K562 (cell line): ENCODE measurements at regions not wholly inside any gene's neighbourhood (a gene's known extent, or its start where the extent isn't known, plus 50 kb on each side); places are given as distances from the start of the nearest gene placed in this dataset.

Experiments
- ATAC-seq: fragments of 200-7000 bp; cut with Tn5 transposase; 3 replicates; pipeline ENCODE4 v1.9.1; 2020; ENCODE audit warnings: moderate library complexity
- BruUV-seq: library from RNA; stranded (reverse); fragments of 400-500 nt; replicated peaks from 2 replicates; lab custom pipeline; 2021; lab: Mats Ljungman, UMichigan
- CTCF ChIA-PET: fragments of 300-600 bp; formaldehyde crosslinking; extraction: SDS; loops from one replicate; lab custom pipeline; 2021; ENCODE audit warnings: low intra/inter-chr PET ratio; lab: Yijun Ruan, JAX
- POLR2A ChIA-PET: fragments of 300-600, 350-650 bp; sonication (Branson Sonifier 250); formaldehyde crosslinking; extraction: SDS; loops from one replicate; lab custom pipeline; 2021; ENCODE audit warnings: antibody characterized with exemption, inconsistent platforms; lab: Yijun Ruan, JAX
- DNase-seq, 4 experiments: peaks; one replicate each; pipeline versions ENCODE4 v3.0.0 to v3.0.0-alpha.2; 2011 to 2018; ENCODE audit warnings: low spot score in 3 of 4, mixed read lengths in 3 of 4; ENCODE audit errors: extremely low read depth in 1 of 4
- FAIRE-seq: peaks from 2 replicates; lab custom pipeline; 2011; peaks lifted over from hg19 to GRCh38; lab: Jason Lieb, UNC
- H2AFZ ChIP-seq: 2 replicates; pipeline ENCODE4 v1.6.0; 2011; ENCODE audit warnings: low read depth, low read length, control low read depth, inconsistent platforms
- H3K27ac ChIP-seq: fragments of 200-600 bp; 3 replicates; pipeline ENCODE4 v1.8.0; 2011; ENCODE audit warnings: low read depth, mild to moderate bottlenecking, control low read depth, inconsistent platforms, low read length, moderate library complexity, mixed read lengths; ENCODE audit errors: extremely low read depth
- H3K27me3 ChIP-seq, 2 experiments: fragments of 300-600 bp in 1 of 2; 2 replicates in 1 of 2; 3 replicates in 1 of 2; pipeline versions ENCODE4 v1.6.0 to v1.8.0; 2011; ENCODE audit warnings: inconsistent platforms in 2 of 2, low read length in 2 of 2, mild to moderate bottlenecking in 1 of 2, mixed read lengths in 1 of 2, moderate library complexity in 1 of 2; ENCODE audit not compliant: control insufficient read depth in 2 of 2, insufficient read depth in 2 of 2
- H3K36me3 ChIP-seq: fragments of 300-600 bp; 3 replicates; pipeline ENCODE4 v1.8.0; 2011; ENCODE audit warnings: mild to moderate bottlenecking, low read length, inconsistent platforms; ENCODE audit not compliant: control insufficient read depth, insufficient read depth
- H3K4me1 ChIP-seq, 2 experiments: fragments of 200-600 bp in 1 of 2; replicated peaks in 1 of 2; 2 replicates in 1 of 2; 3 replicates in 1 of 2; pipeline versions ENCODE4 v1.5.1 to v1.8.0; 2011; ENCODE audit warnings: inconsistent platforms in 2 of 2, low read length in 2 of 2, mild to moderate bottlenecking in 1 of 2, mixed read lengths in 1 of 2, moderate library complexity in 1 of 2; ENCODE audit not compliant: control insufficient read depth in 2 of 2, insufficient read depth in 2 of 2
- H3K4me2 ChIP-seq: 2 replicates; pipeline ENCODE4 v1.6.1; 2011; ENCODE audit warnings: low read length, control low read depth, inconsistent platforms, mixed read lengths; ENCODE audit not compliant: insufficient read depth
- H3K4me3 ChIP-seq: fragments of 200-600 bp; sonication (generic), shearing (Covaris generic); 2 replicates; pipeline ENCODE4 v1.5.1; 2016; ENCODE audit warnings: control low read depth, inconsistent platforms
- H3K79me2 ChIP-seq: fragments of 200-600 bp; 3 replicates; pipeline ENCODE4 v1.8.0; 2011; ENCODE audit warnings: low read length, inconsistent platforms; ENCODE audit not compliant: control insufficient read depth, insufficient read depth
- H3K9ac ChIP-seq, 2 experiments: 2 replicates each; pipeline versions ENCODE4 v1.6.0 to v1.6.1; 2011; ENCODE audit warnings: low read depth in 2 of 2, low read length in 2 of 2, control low read depth in 1 of 2, inconsistent platforms in 1 of 2, mild to moderate bottlenecking in 1 of 2, mixed read lengths in 1 of 2; ENCODE audit not compliant: insufficient read depth in 1 of 2
- H3K9me1 ChIP-seq: one replicate; pipeline ENCODE4 v1.6.0; 2011; ENCODE audit warnings: inconsistent platforms, mild to moderate bottlenecking, low read length, moderate library complexity; ENCODE audit not compliant: control insufficient read depth, insufficient read depth
- H3K9me3 ChIP-seq: replicated peaks from 2 replicates; pipeline ENCODE4 v1.5.1; 2011; ENCODE audit warnings: low read depth, low read length, inconsistent platforms; ENCODE audit not compliant: control insufficient read depth, insufficient read depth
- H4K20me1 ChIP-seq: replicated peaks from 2 replicates; pipeline ENCODE4 v1.6.1; 2011; ENCODE audit warnings: low read length, inconsistent platforms, mixed read lengths; ENCODE audit not compliant: control insufficient read depth, insufficient read depth
- ARID1B ChIP-seq: fragments of 450-650 bp; IDR thresholded peaks from 2 replicates; pipeline ENCODE4 v1.6.1; 2016; ENCODE audit warnings: antibody characterized with exemption, mild to moderate bottlenecking, inconsistent platforms
- C11orf30 ChIP-seq: fragments of 450-650 bp; IDR thresholded peaks from 2 replicates; pipeline ENCODE4 v1.6.1; 2016; ENCODE audit warnings: low read depth, mild to moderate bottlenecking
- CAMTA2 ChIP-seq: fragments of 250-450 bp; sonication (Bioruptor Pico); conservative IDR thresholded peaks from 2 replicates; pipeline ENCODE4 v1.5.1; 2022
- CBFA2T3 ChIP-seq: fragments of 450-650 bp; IDR thresholded peaks from 2 replicates; pipeline ENCODE4 v1.6.1; 2017
- EP300 ChIP-seq: IDR thresholded peaks from 2 replicates; pipeline ENCODE4 v1.6.1; 2012; ENCODE audit warnings: low read length, improper control_type of control experiment
- ETV1 ChIP-seq: fragments of 450-650 bp; conservative IDR thresholded peaks from 2 replicates; pipeline ENCODE4 v1.6.1; 2016; ENCODE audit warnings: missing genetic modification characterization, control low read depth, low read depth, missing compliant biosample characterization
- HDAC2 ChIP-seq: fragments of 450-650 bp; IDR thresholded peaks from 2 replicates; pipeline ENCODE4 v1.6.1; 2016; ENCODE audit warnings: mild to moderate bottlenecking
- IFI16 ChIP-seq: fragments of 250-450 bp; sonication (Bioruptor Pico); IDR thresholded peaks from 2 replicates; pipeline ENCODE4 v2.1.2; 2022; ENCODE audit warnings: mild to moderate bottlenecking, inconsistent platforms
- NFIC ChIP-seq: fragments of 450-650 bp; IDR thresholded peaks from 2 replicates; pipeline ENCODE4 v1.6.1; 2017; ENCODE audit warnings: mild to moderate bottlenecking, inconsistent platforms
- PRMT5 ChIP-seq: sonication (generic); formaldehyde crosslinking; IDR thresholded peaks from 2 replicates; pipeline ENCODE4 v1.5.0; 2020; ENCODE audit warnings: missing genetic modification reagents
- PTRF ChIP-seq: fragments of 450-650 bp; IDR thresholded peaks from 2 replicates; pipeline ENCODE4 v1.6.1; 2016; ENCODE audit warnings: mild to moderate bottlenecking, missing genetic modification characterization, missing compliant biosample characterization
- SAFB ChIP-seq: fragments of 200-400 bp; formaldehyde crosslinking; IDR thresholded peaks from 2 replicates; pipeline ENCODE4 v1.6.1; 2017; ENCODE audit warnings: low read depth, low read length, borderline replicate concordance
- SMARCA4 ChIP-seq: fragments of 450-650 bp; IDR thresholded peaks from 2 replicates; pipeline ENCODE4 v1.6.1; 2016
- SRF ChIP-seq, 2 experiments: fragments of 250-450, 450-650 bp in 1 of 2; sonication (Bioruptor Pico) in 1 of 2; sonication (generic) in 1 of 2; formaldehyde crosslinking; IDR thresholded peaks; 2 replicates each; pipeline versions ENCODE4 v1.5.0 to v1.5.1; 2020 to 2022; ENCODE audit warnings: mild to moderate bottlenecking in 1 of 2, missing genetic modification reagents in 1 of 2
- TAL1 ChIP-seq: fragments of 450-650 bp; IDR thresholded peaks from 2 replicates; pipeline ENCODE4 v1.6.1; 2016; ENCODE audit warnings: mild to moderate bottlenecking
- TEAD4 ChIP-seq, 2 experiments: sonication (generic) in 1 of 2; formaldehyde crosslinking in 1 of 2; IDR thresholded peaks; 2 replicates each; pipeline versions ENCODE4 v1.6.1 to v1.8.0; 2012 to 2022; ENCODE audit warnings: borderline replicate concordance in 1 of 2, inconsistent platforms in 1 of 2, low read length in 1 of 2, mild to moderate bottlenecking in 1 of 2, missing genetic modification reagents in 1 of 2
- ZNF444 ChIP-seq: fragments of 250-450 bp; sonication (Bioruptor Pico); IDR thresholded peaks from 2 replicates; pipeline ENCODE4 v1.4.0; 2020; ENCODE audit warnings: mild to moderate bottlenecking, moderate library complexity
- WGBS: fragments of 100-300 bp; shearing (Covaris generic); methylation state at CpG from one replicate; pipeline ENCODE4 v1.1.6; 2016; ENCODE audit warnings: low coverage, mixed read lengths; ENCODE audit not compliant: insufficient coverage; ENCODE audit errors: missing lambda C conversion rate; 5-methylcytosine and 5-hydroxymethylcytosine counted together
- in situ Hi-C: fragments of 300-500 bp; cut with MboI; formaldehyde crosslinking; loops from 4 replicates; pipeline ENCODE4 v1.15.0; 2018; ENCODE audit warnings: inconsistent platforms, mixed read lengths
- intact Hi-C: fragments of 100-400 bp; cut with micrococcal nuclease; formaldehyde crosslinking; loops from 2 replicates; pipeline ENCODE4 v1.14.2; 2022
- TF ChIP-seq, protein P1 (sequence below): sonication (generic); formaldehyde crosslinking; IDR thresholded peaks from 2 replicates; pipeline ENCODE4 v1.8.1; 2022; ENCODE audit warnings: missing genetic modification reagents
- TF ChIP-seq, protein P2 (sequence below): IDR thresholded peaks from 2 replicates; pipeline ENCODE4 v1.6.1; 2011; ENCODE audit not compliant: insufficient read length; ENCODE audit errors: extremely low read depth
- TF ChIP-seq, protein P3 (sequence below), 2 experiments: fragments of 450-650 bp in 1 of 2; IDR thresholded peaks; 2 replicates each; pipeline ENCODE4 v1.6.1; 2011 to 2017; ENCODE audit warnings: low read depth in 2 of 2, antibody characterized with exemption in 1 of 2, borderline replicate concordance in 1 of 2, low read length in 1 of 2, mild to moderate bottlenecking in 1 of 2, mixed read lengths in 1 of 2; ENCODE audit not compliant: control insufficient read depth in 1 of 2

DNA sequence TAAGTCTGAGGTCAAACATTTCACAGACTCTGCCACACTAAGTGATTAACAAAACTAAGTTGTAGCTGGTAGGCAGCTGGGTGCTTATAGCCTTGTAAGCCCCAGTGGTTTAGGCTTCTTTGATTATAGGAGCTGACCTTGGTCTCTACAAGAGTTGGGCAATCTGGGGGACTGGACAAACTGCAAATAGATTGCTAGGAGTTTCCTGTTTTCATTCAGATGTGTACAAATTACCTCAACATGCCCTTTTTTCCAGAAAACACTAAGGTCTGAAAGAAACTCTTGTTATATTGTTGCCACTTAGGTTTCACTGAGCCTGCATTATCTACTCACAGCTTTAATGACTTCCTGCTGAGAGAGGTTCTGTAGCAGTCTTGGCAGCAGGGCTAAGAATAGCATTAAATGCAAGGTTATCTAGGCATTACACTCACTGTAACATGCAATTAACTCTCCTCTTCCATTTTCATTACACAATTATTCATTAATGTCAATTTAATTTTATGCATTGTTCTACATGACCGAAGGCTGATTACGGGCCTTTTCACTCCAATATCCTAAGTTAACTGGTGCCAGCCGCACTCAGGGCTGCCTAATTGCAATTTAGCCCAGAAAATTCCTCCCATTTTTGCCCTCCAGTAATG is 314.0 kb downstream of the LMO4 start:
- no TSS peak for BruUV-seq
- peak overlapping the region; percentile 4; the same call in 1 of the 2 replicates for H2AFZ ChIP-seq
- H3K9me3 ChIP-seq = no peaks in the 10 kb centered on the region
- intact Hi-C loops = no loop called here
- ATAC-seq = peak; percentile 79
- H3K9ac ChIP-seq = no peak overlapping the region
- H3K27ac ChIP-seq = peak overlapping the region; percentile 52; the same call in 1 of the 3 replicates
- no peaks in the 10 kb centered on the region for H3K36me3 ChIP-seq
- POLR2A ChIA-PET = no interaction called here
- no peaks in the 10 kb centered on the region for H4K20me1 ChIP-seq
- H3K79me2 ChIP-seq = no peaks in the 10 kb centered on the region
- CTCF ChIA-PET = no interaction called here
- peak in 2 of 4 experiments; percentile 5 to 30 for DNase-seq
- 3% methylated on average over 3 of the region's 3 CpGs for WGBS
- H3K27me3 ChIP-seq = no peaks in the 10 kb centered on the region
- no peak for FAIRE-seq
- no peaks in the 10 kb centered on the region for H3K9me1 ChIP-seq
- no peak overlapping the region for H3K4me2 ChIP-seq
- no peak overlapping the region for H3K4me3 ChIP-seq
- H3K4me1 ChIP-seq = no peaks in the 10 kb centered on the region
- in situ Hi-C loops = no loop called here
- TF ChIP-seq PTRF (tag) (no peak), IFI16 (CRISPR knock-in tag) (no peak), EP300 (peak; percentile 13; the same call in 1 of the 2 replicates), C11orf30 (no peak), SMARCA4 (no peak), PRMT5 (CRISPR knock-in tag) (no peak), NFIC (no peak), CBFA2T3 (peak; percentile 65), ZNF444 (CRISPR knock-in tag) (no peak), SAFB (no peak), SRF (CRISPR knock-in tag; IDR thresholded peaks at IDR 0.05) (no peak), ARID1B (peak; percentile 39; the same call in 1 of the 2 replicates), TAL1 (peak; percentile 14; the same call in 1 of the 2 replicates), TEAD4 (IDR thresholded peaks at IDR 0.05; ENCODE audit: low read length) (0 out of 2 replicates have a peak, but pooled peaks have one; percentile 45), TEAD4 (CRISPR knock-in tag; IDR thresholded peaks at IDR 0.05; ENCODE audit: borderline replicate concordance) (no peak), HDAC2 (no peak), ETV1 (peak; percentile 75), CAMTA2 (CRISPR knock-in tag) (no peak)
- TF ChIP-seq, protein P1, sequence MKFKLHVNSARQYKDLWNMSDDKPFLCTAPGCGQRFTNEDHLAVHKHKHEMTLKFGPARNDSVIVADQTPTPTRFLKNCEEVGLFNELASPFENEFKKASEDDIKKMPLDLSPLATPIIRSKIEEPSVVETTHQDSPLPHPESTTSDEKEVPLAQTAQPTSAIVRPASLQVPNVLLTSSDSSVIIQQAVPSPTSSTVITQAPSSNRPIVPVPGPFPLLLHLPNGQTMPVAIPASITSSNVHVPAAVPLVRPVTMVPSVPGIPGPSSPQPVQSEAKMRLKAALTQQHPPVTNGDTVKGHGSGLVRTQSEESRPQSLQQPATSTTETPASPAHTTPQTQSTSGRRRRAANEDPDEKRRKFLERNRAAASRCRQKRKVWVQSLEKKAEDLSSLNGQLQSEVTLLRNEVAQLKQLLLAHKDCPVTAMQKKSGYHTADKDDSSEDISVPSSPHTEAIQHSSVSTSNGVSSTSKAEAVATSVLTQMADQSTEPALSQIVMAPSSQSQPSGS = no peak
- TF ChIP-seq, protein P2, sequence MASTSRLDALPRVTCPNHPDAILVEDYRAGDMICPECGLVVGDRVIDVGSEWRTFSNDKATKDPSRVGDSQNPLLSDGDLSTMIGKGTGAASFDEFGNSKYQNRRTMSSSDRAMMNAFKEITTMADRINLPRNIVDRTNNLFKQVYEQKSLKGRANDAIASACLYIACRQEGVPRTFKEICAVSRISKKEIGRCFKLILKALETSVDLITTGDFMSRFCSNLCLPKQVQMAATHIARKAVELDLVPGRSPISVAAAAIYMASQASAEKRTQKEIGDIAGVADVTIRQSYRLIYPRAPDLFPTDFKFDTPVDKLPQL = no peak
- TF ChIP-seq, protein P3, sequence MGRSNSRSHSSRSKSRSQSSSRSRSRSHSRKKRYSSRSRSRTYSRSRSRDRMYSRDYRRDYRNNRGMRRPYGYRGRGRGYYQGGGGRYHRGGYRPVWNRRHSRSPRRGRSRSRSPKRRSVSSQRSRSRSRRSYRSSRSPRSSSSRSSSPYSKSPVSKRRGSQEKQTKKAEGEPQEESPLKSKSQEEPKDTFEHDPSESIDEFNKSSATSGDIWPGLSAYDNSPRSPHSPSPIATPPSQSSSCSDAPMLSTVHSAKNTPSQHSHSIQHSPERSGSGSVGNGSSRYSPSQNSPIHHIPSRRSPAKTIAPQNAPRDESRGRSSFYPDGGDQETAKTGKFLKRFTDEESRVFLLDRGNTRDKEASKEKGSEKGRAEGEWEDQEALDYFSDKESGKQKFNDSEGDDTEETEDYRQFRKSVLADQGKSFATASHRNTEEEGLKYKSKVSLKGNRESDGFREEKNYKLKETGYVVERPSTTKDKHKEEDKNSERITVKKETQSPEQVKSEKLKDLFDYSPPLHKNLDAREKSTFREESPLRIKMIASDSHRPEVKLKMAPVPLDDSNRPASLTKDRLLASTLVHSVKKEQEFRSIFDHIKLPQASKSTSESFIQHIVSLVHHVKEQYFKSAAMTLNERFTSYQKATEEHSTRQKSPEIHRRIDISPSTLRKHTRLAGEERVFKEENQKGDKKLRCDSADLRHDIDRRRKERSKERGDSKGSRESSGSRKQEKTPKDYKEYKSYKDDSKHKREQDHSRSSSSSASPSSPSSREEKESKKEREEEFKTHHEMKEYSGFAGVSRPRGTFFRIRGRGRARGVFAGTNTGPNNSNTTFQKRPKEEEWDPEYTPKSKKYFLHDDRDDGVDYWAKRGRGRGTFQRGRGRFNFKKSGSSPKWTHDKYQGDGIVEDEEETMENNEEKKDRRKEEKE (IDR thresholded peaks at IDR 0.05; ENCODE audit: borderline replicate concordance in 1 of 2, control insufficient read depth in 1 of 2, low read depth in 2 of 2, low read length in 1 of 2) = no peak
